SKM-1 treated with dmso at 0.1 percent for 144 hours (cell line): ENCODE measurements at regions not wholly inside any gene's neighbourhood (a gene's known extent, or its start where the extent isn't known, plus 50 kb on each side); places are given as distances from the start of the nearest gene placed in this dataset.
"Not testable (repeated sequence)": the region's sequence is repeated elsewhere in the genome, so short reads cannot be mapped to it uniquely, and the experiment has no call there.

ENCODE experiments used
- DNase-seq: peaks from one replicate; lab custom pipeline; 2025; ENCODE audit not compliant: unreplicated experiment; lab: John Stamatoyannopoulos, UW

DNA sequence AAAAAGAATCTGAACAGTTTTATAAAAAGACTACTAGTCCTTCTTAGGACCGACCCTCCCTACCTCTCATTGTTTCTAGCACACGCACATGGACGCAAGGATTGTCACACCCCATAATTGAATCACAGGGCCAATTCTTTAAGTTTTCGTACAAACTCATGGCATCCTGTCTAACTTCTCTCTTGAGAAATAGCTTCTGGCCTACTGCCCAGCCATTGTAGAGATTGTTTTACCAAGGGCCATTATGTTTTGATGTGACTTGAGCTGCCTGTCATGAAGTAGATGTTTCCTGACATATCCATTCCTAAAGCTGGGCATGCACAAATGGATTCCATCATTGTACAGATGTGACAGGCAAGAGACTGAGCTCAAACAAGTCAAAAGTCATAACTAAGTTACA is 1672.1 kb upstream of the C9orf72 start:
- no peak for DNase-seq

DNA sequence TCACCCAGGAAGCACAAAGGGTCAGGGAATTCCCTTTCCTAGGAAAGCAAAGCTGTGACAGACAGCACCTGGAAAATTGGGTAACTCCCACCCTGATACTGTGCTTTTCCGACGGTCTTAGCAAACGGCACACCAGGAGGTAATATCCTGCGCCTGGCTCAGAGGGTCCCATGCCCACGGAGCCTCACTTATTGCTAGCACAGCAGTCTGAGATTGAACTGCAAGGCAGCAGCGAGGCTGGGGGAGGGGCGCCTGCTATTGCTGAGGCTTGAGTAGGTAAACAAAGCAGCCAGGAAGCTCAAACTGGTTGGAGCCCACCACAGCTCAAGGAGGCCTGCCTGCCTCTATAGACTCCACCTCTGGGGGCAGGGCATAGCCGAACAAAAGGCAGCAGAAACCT is 1697.1 kb upstream of the C9orf72 start:
- not testable (repeated sequence) for DNase-seq

DNA sequence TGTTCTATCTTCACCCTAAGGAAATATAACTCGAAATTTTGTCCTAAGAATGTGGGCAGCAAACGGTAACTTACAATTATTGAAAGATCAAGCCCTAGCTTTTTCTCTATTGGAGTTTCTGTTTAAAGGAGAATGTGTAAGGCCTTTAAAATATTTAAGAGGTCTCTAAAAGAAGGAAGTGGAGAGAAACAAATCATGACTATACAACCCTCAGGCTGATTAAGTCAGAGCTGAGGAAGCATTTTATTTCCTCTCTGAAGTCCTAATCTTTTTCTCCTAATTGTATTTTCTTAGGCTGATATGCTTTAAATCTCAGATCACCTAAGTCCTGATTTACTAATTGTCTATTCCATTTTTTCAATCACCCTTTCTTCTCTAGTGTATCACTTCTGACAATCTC is 1708.8 kb upstream of the C9orf72 start:
- no peak for DNase-seq

DNA sequence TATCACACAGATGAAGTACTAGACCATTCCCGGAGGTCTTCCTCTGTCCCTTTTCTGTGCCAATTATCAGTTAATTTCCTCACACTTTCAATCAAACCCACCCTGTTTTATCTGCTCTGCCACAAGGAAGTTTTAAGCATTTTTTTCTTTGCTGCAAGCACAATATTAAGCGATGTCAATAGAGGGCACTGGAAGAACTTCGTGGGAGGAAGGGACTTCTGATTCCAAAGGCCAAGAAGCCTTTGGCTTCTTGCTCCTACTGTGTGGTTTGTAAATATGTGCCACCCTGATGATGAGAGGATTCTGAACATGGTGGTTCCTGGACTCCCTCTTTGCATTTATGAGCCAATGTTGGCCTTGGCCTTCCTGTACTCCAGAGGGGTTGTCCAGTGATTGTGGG is 1712.5 kb upstream of the C9orf72 start:
- DNase-seq = no peak

DNA sequence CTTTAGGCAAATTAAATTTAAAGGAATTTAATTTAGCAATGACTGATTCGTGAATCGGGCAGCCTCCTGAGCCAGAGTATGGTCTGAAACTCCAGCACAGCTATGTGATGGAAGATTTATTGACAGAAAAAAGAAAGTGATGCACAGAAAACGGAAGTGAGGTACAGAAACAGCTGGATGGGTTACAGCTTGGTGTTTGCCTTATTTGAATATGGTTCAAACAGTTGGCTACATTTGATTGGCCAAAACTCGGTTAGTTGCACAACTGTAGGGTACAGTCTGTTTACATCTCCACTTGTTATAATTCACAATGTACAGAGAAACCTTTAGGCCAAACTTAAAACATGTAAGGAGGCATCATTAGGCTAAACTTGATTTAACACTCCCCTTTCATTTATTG is 1716.1 kb upstream of the C9orf72 start:
- no peak for DNase-seq

DNA sequence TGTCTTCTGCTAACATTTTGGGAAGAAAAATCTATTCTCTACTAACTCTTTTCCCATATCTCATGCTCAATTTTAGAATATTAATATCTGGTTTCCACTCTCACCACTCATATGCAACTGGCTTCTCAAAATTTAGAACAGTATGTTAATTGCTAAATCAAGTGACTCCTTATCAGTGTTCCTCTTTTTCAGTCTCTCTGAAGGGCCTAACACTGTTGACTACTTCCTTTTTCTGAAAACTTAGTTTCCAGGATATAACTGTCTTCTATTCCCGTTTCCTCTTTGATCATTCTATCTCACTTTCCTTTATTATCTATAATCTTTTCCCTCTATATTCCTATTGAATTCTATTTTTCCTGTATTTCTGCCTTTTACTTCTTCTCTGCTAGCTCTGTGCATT is 1717.2 kb upstream of the C9orf72 start:
- DNase-seq = peak; percentile 87

DNA sequence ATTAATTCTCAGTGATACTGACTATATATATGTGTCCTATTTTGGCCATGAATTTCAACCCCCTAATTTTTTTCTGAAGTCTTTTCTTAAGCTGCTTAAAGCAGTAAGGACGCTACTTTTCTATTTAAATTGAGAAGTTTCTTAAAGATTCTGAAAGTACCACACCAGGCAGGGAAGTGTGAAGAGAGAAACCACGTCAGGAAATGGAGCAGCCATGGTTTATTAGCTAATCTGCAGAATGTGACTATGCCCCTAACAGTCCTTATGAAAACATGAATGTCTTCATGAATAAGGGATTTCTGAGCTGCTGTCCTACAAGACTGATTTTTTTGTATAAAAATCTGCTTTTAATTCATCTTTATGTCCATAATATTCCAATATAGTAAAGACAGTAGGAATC is 1724.3 kb upstream of the C9orf72 start:
- peak; percentile 18 for DNase-seq

DNA sequence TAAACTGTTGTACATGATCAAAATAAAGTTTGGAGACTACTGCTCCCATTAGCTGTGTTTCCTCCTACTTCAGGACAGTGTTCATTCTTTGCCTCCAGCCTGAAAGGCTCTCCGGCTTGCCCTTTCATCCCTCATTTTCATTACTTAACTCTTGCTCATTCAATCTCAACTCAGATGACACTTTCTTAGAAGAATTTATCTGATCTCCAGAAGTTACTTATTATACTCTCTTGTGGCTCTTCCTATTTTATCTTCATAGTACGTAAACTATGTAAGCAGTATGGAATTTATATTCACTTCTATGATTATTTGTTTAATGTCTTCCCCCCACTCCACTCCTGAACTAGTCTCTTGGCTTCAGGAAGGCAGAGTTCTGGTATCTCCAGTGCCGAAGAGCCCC is 1737.9 kb upstream of the C9orf72 start:
- no peak for DNase-seq

DNA sequence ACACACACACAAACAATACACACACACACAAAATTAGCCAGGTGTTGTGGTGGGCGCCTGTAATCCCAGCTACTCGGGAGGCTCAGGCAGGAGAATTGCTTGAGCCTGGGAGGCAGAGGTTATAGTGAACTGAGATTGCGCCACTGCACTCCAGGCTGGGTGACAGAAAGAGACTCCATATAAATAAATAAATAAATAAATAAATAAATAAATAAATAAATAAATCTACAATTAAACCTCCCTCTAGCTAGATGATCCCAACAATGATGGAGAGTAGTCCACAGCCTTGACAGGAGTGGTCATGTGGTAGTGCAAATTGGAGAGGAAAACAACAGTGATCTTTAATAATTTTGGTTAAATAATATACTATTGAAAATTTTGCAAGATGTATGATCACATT is 1739.0 kb upstream of the C9orf72 start:
- no peak for DNase-seq

DNA sequence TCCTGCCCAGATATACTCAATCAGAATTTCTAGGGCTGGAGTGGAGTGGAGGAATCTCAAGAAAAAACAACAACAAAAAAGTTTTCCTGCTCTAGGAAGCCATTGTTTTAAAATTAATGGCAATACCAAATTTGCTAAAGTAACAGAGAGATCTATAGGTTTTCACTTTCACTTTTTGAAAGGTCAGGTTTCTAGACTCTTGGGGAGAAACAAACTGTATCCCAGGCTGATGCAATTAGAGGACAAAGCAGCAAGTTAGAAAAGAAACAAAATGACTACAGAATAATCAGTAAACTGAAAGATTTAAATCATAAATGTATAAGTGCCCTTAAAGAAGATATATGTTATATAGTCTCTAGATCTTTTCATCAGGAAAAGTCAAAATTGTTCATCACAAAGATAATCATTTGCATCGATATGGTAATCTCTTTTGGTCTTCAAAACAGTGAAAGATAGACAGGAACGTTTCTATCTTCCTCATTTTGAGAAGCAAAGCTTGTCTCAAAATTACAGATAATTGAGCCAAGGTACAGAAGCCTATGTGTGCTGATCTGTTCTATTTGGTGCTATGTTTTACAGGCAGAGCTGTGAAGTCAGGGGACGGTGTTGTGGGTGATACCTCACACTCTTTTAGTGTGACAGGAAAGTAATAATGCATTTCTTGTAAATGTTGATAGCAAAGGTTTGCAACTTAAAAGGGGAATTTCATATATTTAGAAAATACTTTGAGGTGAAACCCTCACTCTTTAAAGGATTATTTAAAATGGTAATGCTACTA is 1746.6 kb upstream of the C9orf72 start:
- DNase-seq = no peak

DNA sequence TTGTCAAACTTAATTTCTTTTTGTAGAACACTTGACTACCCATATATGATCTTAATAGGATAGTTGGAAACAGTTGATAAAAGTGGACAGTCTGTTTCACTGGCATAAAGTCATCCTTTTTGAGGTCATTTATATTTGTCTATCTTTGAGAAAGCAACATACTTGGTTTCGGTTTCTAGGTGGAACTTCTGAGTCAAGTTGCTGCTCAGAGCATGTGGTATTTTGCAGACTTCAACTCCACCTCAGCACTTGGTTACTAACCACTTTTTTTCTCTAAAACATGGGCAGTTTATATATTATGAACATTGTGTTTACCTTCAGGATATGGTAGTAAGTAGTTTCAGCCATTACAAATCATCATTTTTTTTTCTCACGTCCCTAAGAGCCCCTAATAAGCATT is 1749.0 kb upstream of the C9orf72 start:
- DNase-seq = no peak

DNA sequence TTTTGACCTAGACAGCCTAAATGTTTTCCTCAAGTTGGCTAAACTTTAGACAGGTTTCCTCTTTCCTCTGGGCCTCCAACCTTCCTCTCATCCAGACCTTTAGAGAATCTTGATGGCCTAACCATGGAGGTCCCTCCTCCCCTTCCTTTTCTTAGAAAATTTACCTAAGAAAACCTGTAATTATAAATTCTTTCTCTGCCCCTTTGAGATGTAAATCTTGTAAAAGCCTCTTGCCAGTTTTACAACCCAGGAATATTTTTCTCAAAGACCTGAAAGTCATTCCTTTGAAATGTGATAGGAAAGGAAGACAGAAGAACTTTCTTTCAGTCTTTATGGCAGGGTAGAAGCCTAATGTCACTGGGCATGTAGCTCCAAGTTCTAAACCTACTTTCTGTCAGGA is 1752.6 kb upstream of the C9orf72 start:
- no peak for DNase-seq

DNA sequence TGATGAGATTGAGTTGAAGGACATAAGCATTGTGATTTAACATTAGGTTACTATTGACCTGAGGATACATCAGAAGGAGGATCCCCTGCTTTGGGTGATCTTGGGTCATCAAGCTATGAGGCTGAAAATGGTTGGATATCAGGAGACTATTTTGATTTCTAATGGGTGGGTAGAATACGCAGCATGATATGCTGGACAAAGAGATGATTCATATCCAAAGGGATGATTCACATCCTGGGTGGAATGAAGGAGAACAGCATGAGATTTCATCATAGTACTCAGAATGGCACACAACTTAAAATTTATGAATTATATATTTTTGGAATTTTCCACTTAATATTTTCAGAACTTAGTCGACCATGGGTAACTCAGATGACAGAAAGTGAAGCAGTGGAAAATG is 1759.5 kb upstream of the C9orf72 start:
- DNase-seq = no peak

DNA sequence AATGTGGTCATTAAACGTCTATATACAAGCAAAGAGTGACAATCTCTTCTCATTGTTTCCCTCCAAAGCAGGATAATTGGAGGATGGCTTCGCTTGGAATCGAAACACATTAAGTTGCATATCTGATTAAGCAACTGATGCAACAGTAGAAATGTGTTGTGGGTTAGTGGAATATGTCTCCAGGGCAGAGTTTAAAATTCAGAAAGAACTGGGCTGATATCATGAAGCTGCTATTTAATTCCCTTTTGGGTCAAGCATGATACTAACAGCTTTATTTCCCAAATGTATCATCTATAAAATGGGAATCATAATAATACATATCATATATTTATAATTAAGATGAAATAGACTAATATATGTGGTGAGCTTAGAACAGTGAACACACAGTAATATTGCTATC is 1763.0 kb upstream of the C9orf72 start:
- DNase-seq = no peak

DNA sequence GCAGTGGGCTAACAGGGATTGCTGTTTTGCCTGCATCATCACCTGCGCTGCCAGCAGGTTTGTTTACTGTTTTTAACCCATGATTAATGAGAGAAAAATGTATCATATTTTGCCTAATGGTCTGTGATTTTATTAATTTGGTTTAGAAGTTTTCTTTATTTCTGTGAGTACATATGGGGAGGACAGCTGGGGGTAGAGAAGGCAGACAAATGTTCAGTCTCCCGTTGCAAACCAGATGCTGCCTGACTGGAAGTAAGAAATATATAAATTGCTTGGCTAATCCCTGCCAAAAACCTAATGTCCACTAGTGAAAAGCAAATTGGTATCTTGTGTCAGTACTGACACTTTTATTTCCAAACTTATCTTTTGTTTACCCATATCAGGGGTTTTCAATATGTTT is 1766.1 kb upstream of the C9orf72 start:
- no peak for DNase-seq

DNA sequence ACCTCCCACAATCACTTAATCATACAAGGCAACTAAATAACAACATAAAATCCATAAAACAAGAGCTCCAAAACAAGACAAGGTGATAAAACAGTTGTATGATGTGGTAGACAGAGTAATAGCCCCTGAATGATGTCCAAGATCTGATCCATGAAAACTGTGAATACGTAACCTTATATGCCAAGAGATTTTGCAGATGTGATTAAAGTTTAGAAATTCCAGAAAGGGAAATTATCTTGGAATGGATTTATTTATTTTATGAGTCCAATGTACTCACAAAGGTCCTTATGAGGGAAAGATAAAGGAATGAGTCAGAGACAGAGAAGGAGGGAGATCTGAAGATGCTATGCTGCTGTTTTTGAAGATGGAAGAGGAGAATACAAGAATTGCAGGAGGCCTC is 1775.7 kb upstream of the C9orf72 start:
- no peak for DNase-seq

DNA sequence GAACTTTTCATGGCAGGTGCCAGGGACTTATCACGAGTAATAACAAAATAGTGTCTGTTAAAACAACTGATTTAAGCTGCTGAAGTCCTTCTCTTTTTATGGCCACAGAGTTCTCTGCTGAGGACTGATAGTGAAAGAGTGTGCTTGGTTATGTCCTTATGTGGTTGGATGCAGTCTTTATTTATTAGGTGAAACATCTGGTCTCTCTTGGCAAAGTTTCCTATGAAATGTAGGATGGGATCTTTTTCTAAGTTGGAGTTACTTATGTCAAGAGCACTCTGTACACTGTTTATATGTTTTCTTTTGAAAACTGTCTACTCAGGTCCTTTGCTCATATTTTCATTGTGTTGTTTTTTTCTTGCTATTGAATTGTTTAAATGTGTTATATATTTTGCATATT is 1816.1 kb upstream of the C9orf72 start:
- no peak for DNase-seq

DNA sequence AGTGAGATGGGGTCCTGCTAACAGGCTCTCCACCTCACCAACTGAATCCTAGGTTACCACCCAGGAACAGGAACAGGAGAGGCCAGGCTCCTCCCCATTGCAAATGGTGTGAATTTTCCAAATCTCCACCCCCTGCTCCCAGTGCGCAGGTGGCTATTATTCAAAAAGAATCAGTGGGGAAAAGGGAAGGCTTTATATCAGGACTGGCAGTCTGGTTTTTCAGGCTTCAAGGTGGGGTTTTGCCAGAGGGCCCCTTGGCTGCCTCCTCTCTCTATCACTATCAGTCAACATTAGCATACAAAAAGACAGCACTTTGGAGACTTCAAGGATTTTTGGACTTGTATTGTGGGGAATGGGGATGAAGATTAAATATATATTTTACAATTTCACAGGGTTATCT is 1817.6 kb upstream of the C9orf72 start:
- no peak for DNase-seq

DNA sequence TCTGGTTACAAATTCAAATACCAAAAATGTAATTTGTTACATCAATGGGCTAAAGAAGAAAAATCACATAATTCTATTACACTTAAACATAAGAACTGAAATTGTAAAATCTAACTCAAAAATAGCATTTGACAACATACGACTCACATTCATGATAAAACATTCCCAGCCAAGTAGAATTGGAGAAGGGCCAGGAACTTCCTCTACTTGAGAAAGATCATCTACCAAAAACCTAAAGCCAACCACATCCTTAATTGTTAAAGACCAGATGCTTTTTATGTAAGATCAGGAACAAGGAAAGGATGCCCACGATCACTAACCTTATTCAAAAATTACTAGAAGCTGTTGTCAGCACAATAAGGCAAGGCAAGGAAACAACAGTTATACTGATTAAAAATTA is 1819.8 kb upstream of the C9orf72 start:
- no peak for DNase-seq

DNA sequence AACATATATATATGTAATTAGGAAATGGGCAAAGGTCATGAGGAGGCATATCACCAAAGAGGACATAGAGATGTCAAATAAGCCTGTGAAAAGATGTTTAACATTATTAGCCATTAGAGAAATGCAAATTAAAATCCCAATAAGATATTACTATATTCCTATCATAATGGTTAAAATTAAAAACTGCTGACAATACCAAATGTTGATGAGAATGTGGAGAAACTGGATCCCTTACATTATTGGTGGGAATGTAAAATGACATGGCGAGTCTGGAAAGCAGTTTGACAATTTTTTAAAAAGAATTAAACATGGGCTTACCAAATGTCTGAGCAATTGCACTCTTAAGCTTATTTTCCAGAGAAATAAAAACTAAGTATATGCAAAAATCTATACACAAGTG is 1821.6 kb upstream of the C9orf72 start:
- DNase-seq = no peak

DNA sequence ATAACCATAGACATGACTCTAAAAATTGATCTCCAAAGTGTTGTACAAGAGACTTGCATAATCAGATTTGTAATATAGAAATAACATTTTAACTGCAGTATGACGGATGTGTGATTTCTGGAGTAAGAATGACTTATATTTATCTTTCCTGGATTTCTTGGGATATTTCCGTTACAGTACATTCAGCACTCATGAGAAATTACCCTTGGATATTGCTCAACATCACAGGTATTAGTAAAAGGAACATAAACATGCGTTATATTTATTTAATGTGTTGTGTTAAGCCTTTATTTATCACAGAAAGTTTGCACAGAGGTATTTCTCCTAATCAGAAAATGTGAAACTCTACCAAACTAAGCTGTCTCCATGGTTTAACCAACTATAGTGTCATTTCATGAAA is 1823.9 kb upstream of the C9orf72 start:
- DNase-seq = no peak

DNA sequence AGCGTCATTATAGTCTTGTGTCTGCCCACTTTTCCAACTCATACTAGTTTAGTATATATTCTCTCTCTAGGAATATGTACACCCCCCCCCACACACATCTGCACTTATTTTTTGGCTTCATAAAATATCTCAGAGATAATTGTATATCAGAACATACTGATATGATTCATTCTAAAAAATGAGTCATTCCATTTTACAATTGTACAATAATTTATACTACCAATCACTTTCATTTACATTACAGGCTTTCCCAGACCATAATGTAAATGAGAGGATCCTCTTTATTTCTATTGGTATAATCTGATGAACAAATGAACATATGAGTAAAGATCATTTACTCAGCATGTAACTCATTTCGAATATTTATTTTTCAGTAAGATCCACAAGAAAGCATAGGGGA is 1842.9 kb upstream of the C9orf72 start:
- no peak for DNase-seq

DNA sequence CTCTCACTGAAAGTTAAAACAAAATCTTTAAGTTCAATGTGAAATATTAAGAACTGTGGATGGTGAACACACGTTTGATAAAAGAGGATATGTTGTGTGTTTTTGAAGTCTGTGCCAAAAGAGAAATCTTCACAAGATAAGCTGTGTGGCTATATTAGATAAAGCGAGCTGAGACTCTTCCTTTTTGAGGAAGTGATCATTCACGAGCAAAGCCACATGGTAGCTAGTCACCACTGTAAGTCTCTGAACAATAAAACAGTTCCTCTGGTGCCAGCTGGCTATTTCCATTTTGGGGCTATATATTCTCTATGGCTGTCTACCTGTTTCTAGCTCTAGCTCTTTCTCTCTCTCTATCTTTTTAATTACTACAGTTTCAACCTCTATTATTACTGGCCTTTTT is 1849.2 kb upstream of the C9orf72 start:
- DNase-seq = no peak
